ENCODE measurements at regions not wholly inside any gene's neighbourhood (a gene's known extent, or its start where the extent isn't known, plus 50 kb on each side); places are given as distances from the start of the nearest gene placed in this dataset.

DNA sequence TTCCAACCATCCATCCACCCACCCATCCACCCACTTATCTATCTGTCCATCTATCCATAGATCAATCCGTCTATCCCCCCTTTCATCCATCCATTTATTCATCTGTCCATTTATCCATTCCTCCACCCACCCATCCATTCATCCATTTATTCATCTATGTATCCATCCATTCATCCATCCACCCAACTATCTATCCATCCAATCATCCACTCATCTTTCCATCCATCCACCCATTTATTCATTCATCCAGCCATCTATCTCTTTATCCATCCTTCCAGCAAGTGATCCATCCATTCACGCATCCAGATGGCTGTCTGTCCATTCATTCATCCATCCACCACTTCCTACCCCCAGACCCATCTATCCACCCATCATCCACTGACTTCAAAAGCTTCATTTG lies 84.0 kb upstream of the CD99 start:
- no peak for DNase-seq

DNA sequence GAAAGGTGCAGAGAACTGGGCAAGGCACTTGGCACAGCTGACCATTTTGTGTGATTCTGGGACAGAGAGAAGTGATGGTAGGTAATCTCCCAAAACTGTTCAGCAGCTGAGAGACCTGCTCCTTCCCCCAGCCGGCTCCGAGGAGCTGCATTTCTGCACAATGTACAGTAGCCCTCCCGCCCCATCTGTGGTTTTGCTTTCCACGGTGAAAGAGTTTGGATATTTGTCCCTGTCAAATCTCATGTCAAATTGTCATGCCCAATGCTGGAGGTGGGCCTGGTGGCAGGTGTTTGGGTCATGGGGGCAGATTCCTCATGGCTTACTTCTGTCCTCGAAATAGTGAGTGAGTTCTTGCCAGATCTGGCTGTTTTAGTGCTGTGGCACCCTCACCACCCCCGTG lies 90.5 kb upstream of the CD99 start:
- no peak for DNase-seq

DNA sequence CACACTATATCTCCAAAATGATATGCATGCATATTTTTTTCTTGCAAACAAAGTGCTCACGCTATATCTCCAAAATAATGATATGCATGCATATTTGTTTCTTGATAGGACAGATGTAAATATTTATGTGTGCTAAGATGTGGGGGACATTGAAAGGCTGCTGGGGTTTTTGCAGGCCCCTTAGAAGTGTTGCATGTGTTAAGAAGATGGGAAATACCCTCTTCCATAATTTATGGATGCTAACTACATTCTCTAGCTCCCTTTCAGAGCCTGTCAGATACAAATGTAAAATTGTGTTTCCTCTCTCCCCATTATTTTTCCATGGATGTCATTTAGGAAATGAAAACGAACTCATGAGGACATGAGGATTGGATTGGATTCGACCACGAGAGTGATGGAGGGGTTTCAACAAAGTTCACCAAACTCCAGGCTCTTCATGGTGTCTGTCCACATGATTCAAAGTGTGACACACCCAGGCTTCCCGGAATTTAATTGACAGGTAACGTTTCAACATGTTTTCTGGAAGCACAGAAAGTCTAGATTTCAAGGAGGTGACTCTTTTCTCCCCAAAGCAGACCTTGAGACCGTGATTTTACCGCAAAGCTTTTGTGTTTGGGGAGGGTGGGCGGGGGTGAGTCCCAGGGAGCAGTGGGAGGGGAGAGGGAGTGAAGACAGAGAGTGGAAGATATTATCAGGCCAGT lies 94.4 kb upstream of the CD99 start:
- no peak for DNase-seq

DNA sequence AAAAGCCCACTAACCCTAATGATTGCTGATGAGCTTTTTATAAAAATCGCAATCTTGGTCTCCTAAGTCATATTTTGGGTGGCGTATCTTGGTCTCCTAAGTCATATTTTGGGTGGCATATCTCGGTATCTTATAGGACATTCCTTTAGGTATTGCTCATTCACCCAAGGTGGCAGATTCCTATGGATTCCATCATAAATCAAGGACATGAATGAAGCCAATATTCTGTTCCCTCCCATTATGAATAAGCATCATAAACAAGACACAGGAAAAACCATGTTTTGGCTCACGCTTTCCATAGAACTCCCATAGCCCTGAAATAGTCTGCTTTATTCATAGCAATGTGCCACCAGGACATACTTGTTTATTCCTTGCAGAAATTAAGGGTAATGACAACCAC lies 95.0 kb upstream of the CD99 start:
- no peak for DNase-seq

DNA sequence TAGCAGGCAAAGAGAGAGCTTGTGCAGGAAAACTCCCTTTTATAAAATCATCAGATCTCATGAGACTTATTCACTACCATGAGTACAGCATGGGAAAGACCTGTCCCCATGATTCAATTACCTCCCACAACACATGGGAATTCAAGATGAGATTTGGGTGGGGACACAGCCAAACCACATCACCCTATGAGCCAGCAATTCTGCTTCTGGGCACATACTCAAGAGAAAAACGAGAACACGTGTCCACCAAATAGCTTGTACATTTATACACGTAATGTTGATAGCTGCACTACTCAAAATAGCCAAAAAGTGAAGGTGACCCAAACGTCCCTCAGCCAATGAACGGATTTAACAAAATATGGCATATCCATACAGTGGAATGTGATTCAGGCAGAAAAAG lies 94.5 kb upstream of the DHRSX start:
- no peak for DNase-seq

DNA sequence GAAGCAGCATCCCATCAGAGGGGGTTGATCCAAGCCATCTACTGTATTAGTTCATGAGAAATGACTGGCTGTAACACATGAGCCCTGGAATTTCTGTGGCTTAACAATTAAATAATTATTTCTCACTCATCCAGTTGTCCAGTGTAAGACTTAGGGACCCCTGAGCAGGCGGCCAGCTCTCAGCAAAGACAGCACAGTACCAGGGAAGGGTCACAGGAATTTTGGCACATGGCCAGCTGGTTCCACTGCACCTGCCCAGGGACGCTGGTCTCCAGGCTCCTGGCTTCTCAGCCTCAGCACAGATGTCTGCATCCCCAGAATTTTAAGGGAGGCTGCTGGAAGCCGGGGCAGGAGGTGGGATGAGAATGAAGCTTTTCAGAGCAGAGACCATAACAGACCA lies 93.7 kb upstream of the DHRSX start:
- no peak for DNase-seq

DNA sequence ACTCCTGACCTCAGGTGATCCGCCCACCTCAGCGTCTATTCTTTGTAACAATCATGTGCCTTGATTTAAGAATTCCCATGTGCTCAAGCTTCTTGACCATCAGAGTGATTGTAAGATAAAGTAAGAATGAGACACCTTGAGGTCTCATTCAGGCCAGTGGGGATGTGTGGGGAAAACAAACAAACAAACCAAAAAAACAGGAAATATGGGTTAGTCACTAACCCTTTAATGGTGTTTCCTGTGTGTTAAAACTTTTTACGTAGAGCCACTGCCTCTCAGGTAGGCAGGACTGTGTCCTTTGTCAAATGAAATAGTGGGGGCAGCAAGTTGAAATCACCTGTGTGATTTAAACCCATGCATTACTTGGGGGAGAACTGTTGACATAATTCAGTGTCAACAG lies 91.5 kb upstream of the DHRSX start:
- no peak for DNase-seq

DNA sequence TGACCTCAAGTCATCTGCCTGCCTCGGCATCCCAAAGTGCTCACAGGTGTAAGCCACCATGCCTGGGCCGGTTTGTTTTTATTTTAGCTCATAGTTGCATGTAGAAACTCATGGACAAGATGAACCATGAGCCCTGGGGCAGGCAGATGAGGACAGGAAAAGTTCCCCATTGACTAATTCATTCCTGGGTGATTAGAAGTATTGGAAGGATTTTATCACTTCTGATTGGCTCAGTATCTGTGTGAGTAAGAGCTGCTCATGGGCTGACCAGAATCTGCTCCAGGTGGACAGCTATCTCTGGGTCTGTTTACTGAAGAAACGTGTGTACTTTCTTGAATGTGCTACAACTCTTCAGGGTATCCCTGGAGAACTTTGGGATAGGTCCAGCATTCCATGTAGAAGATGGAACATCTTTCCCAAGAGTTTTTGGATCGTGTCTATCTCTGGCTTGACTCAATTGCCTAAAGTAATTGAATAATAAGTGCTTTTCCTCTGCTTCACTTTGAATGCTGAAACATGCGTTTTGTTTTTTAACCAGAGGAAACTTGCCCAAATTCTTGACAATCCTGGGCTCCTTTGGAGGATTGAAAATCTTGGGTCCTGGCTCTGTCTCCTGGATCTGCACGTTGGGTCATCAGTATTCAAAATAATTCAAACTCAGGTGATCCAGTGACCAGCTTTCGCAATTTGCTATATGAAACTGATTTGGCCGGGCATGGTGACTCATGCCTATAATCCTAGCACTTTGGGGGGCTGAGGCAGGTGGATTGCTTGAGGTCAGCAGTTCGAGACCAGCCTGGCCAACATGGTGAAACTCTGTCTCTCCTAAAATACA lies 88.6 kb upstream of the DHRSX start:
- DNase-seq = no peak

DNA sequence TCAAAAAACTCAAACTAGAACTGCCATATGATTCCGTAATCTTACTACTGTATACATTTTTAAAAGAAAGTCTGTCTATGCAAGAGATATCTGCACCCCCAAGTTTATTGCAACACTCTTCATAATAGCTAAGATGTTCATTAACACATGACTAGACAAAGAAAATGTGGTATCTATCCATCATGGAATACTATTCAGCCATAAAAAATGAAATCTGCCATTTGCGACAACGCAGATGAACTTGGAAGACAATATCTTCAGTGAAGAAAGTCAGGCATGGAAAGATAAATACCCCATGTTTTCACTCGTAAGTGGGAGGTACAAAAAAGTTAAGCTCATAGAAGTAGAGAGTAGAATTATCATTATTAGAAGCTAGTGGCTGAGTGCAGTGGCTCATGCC lies 87.3 kb upstream of the DHRSX start:
- no peak for DNase-seq

DNA sequence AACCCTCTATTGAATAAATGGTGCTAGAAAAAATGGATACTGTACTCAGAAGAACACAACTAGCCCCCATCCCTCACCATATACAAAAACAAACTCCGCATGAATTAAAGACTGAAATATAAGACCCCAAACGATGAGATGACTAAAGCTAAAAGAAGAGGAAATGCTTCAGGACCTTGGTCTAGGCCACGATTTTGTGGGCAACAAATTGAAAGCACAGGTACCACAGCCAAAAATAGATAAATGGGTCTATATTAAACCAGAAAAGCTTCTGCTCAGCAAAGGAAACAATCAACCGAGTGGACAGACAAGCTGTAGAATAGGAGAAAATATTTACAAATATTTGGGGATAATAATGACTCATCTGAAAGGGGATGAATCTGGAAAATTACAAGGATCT lies 86.4 kb upstream of the DHRSX start:
- no peak for DNase-seq

DNA sequence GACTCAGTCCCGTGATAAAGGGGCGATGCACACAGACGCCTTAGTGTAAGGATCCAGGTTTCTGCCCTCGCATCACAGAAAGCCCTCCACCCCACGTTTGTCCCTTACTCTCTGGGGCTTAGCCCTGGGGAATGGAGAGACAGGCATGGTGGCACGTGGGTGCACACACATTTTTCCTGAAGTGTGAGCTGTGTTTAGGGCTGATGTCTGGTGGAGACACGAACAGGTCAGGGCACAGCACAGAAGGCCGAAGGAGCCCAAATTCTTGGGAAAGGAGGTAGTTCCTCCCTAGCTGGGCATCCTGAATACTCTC lies 84.3 kb upstream of the DHRSX start:
- DNase-seq = no peak

DNA sequence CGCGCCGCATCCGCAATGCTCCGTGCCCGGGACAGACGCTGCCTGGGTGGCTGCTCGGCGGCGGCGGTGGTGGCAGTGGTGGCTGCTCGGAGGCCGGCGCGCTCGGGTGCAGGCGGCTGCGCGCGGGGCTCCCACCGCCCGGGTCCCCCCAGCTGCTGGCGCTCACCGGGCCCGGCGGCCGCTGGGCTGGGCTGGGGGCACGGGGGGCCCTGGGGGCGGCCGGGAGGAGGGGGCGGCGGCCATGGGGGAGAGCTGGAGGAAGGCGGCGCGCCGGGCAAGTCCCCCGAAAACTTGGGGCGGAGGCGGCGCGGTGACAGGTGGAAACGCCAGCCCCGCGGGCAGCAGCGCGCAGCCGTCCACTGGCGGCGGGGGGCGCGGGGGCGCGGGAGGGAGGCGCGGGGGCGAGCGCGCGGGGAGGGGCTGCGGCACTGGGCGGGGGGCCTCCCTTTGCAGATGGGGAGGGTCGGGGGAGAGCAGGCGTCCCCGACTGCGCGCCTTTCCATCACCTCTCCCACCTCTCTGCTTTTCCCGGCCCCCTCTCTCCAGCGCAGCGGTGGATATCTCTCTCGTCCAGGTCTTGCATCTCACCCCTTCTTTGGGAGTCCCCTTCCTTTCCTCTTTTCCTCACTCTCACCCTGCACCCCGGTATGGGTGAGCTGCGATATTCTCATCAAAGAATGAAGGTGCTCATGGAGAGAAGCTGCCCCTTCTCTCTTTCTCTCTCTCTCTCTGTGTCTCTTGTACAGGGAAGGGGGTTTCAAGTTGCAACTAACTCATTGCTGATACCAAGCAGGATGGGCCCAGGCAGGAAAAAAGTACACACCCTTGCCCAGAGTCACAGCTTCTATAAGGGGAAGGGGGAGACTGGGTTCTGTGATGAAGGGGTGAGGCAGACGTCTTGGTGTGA lies 83.7 kb upstream of the DHRSX start:
- DNase-seq = no peak

DNA sequence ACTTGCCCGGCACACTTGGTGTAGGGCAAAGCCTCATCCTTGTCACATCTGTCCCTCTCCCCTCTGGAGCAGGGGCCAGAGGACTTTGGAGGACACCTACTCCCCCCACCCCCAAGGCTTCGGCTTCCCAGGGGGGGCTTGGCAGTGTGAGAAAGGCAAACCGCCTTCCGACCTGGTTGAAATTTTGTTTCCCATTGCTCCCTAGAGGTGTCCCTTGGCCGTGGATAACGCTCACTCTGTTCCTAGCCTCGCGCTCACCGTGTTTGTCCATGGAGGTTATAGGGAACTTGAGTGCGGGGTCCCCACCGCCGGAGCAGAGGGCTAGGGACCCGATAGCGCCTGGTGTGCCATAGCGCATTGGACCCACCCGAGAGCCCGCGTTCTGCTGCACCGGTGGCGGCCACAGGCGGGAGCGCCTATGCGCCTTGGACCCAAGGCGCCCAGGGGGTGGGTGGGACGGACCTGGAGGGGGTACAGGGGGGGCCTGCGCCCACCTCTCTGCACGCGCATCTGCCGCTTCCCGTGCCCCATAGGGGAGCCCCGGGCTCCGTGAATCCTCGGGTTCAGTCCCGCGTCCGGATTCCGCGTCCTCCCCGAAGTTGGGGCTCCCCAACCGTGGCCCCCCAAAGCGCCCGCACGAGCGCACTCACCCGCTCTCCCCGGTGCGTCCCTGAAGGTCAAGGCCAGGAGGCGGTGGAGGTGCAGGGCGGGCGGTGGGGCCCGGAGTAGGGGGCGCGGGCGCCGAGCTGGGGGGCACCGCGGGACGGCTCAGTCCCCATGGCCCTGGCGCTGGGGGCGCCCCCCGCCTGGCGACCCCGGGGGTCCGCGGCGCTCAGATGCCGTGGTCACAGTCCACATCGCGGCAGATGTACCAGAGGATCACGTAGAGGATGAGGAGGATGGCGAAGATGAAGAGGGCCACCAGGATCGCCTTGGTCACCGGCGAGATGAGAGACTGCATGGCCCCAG lies 82.7 kb upstream of the DHRSX start:
- DNase-seq = no peak

DNA sequence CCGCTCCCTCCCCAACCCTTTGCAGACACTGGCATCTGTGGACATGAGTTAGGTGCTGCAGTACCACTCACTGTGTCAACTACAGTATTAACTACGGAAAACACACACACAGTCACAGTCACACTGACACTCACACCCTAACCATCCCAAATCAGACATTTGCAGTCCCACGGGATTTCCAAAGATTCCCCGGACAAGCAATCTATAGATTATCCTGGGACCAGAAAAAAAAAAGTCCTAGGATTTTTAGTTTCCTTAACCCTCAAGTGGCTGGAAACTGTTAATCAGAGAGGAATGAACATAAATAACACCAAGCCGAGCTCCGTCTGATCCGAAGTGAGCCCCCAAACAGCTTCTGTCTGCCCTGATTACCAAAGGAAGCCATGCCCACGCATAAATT lies 81.9 kb upstream of the DHRSX start:
- DNase-seq = no peak

DNA sequence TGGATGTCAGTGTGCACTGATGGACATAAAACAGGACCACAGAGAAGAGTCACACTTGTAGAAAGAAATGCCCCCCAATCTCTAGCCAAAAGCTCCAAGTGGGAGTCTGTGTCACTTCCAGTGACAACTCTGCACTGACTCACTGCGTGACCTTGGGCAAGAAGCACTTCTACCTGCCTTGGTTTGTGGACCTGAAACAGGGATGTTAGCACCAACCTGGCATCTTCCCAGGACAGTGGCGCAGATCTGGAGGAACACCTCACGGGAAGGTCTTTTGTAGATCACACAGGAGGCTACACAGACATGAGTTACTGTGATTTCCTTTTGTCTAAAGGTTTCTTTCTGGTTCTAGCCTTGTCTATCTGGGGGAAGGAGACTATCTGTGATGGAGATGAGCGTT lies 80.5 kb upstream of the DHRSX start:
- DNase-seq = no peak

DNA sequence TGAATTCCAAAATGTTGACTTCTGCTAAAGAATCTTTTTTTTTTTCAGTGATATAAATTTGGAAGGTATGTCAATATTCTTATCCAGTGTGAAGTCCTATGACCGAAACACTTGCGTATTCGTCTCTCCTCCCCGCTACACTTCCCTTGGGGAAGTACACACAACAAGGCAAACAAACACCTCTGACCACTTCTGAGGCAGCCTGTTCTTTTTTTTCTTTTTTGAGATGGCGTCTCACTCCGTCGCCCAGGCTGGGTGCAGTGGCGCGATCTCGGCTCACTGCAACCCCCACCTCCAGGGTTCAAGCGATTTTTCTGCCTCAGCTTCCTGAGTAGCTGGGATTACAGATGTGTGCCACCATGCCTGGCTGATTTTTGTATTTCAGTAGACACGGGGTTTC lies 78.1 kb upstream of the DHRSX start:
- DNase-seq = no peak

DNA sequence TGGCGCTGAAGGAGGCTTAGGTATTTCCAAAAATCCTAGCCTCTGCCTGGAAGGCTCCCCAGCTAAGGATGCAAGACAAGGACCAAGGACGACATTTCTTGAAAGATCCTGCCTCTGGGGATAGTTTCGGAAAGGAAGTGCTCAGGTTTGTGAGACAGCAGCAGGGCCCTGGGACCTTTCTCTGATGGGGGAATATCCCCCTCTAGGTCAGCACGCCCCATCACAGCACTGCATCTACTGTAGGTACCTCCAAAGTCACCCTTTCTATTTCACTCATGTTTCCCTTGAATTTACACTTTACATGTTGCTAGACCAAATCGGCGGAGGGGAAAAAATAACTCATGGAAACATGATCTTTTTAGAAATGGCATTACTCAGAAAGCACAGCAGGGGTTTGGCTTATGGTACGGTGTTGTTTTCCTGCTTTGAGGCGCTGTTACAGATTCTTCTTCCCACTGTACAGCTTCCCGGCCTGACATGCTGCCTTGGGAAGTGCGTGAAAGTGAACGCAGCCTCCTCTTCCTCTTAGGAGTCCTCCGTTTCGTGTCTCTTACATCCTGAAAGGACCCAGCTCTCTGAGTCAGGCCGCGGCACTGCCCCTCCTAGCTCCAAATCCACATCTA lies 77.2 kb upstream of the DHRSX start:
- DNase-seq = no peak

DNA sequence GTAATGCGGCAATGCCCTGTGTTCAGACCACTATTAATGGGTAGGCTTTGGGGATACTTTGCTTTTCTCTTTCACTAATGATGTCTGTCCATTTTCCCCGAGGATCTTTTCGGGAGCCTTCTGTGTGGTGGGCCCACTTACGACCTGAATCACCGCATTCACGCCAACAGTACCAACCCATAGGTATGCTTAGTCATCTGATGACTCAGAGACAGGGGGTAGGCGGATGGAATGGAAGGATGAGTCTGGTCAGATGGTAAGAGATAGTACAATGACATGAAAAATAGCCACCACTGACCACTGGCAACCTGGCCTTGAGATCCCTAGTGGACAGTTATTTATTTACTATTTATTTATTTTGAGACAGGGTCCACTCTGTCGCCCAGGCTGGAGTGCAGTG lies 76.0 kb upstream of the DHRSX start:
- DNase-seq = no peak

DNA sequence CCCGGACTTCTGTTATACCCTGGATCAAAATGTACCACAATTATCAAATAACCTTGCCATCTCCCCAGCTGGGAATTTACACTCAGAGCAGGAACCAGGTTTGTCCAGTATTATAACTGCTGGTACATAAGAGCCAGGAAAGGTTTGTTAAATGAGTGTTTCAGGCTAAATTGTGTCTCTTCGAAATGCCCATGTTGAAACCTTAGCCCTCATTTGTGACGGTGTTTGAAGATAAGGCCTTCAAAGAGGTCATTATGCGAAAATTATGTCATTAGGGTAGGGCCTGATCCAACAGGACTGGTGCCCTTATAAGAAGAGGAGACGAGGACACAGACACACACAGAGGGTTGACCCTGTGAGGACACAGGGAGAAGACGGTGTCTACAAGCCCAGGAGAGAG lies 73.5 kb upstream of the DHRSX start:
- no peak for DNase-seq

DNA sequence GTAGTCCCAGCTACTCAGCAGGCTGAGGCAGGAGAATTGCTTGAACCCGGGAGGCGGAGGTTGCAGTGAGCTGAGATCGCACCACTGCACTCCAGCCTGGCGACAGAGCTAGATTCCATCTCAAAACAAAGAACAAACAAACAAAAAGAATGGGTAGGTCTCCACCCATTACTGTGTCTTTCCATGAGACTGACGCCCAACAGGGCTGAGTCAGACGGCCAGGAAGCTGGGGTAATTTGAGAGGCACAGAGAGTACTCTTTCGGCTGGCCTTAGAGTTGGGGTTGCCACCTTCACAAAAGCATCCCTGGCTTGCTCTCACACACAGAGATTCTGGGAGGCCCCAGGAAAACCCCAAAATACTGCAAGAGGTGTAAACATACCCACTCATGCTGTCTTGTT lies 72.0 kb upstream of the DHRSX start:
- no peak for DNase-seq

DNA sequence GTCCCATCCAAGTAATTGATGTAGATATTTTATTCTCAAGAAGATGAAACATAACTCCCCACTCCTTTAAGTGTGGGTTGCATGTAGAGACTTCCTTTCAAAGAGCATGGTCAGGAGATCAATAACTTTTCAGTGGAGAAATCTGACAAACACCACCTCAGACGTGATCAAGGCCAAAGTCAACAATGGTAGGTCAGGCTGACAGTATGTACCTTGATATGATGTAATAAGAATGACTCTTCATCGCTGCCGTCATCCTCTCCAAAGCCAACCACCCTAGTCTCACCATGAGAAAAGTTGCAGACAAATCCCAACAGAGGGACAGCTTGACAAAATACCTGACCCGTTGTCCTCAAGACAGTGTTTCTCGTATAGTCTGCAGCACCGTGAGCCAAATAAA lies 67.3 kb upstream of the DHRSX start:
- no peak for DNase-seq

DNA sequence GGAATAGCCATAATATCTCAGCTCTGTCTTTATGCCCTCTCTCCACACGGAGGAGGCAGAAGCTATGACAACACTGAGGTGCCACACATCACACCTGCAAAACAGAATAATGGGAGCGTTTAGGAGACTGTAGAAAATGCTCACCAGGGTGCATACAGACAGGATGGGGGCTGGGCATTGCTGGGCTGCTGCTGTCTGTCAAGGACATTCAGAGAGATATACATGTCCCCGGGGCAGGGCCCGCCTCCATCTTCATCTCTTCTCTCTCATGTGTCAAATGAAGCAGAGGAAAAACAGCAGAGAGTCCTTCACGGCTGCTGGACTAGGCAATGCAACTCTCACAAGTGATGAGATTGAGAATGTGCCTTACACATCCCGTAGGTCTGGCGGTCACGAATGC lies 65.3 kb upstream of the DHRSX start:
- DNase-seq = no peak

Measured in T-helper 9 cell (primary cell).